IMR-90 (cell line): ENCODE measurements at regions not wholly inside any gene's neighbourhood (a gene's known extent, or its start where the extent isn't known, plus 50 kb on each side); places are given as distances from the start of the nearest gene placed in this dataset.

Experiments
- ATAC-seq: fragments of 200-7000 bp; cut with Tn5 transposase; 2 replicates; pipeline ENCODE4 v1.9.1; 2020; ENCODE audit warnings: low read depth, mild to moderate bottlenecking, moderate library complexity
- BruUV-seq: library from RNA; stranded (reverse); fragments of 400-500 nt; replicated peaks from 2 replicates; lab custom pipeline; 2021; lab: Mats Ljungman, UMichigan
- CTCF ChIA-PET: fragments of 300-600 bp; formaldehyde crosslinking; extraction: SDS; loops from one replicate; lab custom pipeline; 2021; ENCODE audit warnings: antibody characterized with exemption; lab: Yijun Ruan, JAX
- POLR2A ChIA-PET: fragments of 300-600 bp; sonication (Branson Sonifier 250); formaldehyde crosslinking; loops from one replicate; lab custom pipeline; 2022; ENCODE audit warnings: antibody characterized with exemption; ENCODE audit not compliant: unreplicated experiment; lab: Charles Lee
- DNase-seq: peaks from one replicate; pipeline ENCODE4 v3.0.0; 2013
- H2AFZ ChIP-seq: replicated peaks from 2 replicates; pipeline ENCODE3; 2013; ENCODE audit warnings: low read length, mild to moderate bottlenecking; ENCODE audit not compliant: poor library complexity
- H2AK5ac ChIP-seq: 2 replicates; pipeline ENCODE4 v1.6.1; 2013; ENCODE audit warnings: low read depth, low read length, inconsistent platforms
- H2AK9ac ChIP-seq: replicated peaks from 2 replicates; pipeline ENCODE3; 2013; ENCODE audit warnings: mild to moderate bottlenecking, low read depth, low read length, moderate library complexity; ENCODE audit not compliant: poor library complexity
- H2BK120ac ChIP-seq: 2 replicates; pipeline ENCODE4 v1.6.1; 2013; ENCODE audit warnings: low read depth, low read length, inconsistent platforms
- H2BK15ac ChIP-seq: 3 replicates; pipeline ENCODE4 v1.6.1; 2013; ENCODE audit warnings: low read depth, low read length, inconsistent platforms
- H2BK20ac ChIP-seq: 2 replicates; pipeline ENCODE4 v1.6.1; 2013; ENCODE audit warnings: low read depth, mild to moderate bottlenecking, inconsistent platforms, low read length, moderate library complexity
- H2BK5ac ChIP-seq: 2 replicates; pipeline ENCODE4 v1.6.1; 2013; ENCODE audit warnings: mild to moderate bottlenecking, low read depth, low read length, inconsistent platforms; ENCODE audit not compliant: poor library complexity, severe bottlenecking
- H3K14ac ChIP-seq: replicated peaks from 2 replicates; pipeline ENCODE4 v1.6.1; 2013; ENCODE audit warnings: low read depth, low read length, inconsistent platforms
- H3K18ac ChIP-seq: 2 replicates; pipeline ENCODE4 v1.6.1; 2013; ENCODE audit warnings: low read depth, low read length, control low read depth
- H3K23ac ChIP-seq: 2 replicates; pipeline ENCODE4 v1.6.1; 2013; ENCODE audit warnings: low read depth, low read length, inconsistent platforms
- H3K27ac ChIP-seq: 2 replicates; pipeline ENCODE4 v1.5.1; 2013; ENCODE audit warnings: mild to moderate bottlenecking, control low read depth, low read length; ENCODE audit not compliant: insufficient read depth
- H3K27me3 ChIP-seq: 2 replicates; pipeline ENCODE4 v1.6.1; 2013; ENCODE audit warnings: low read length; ENCODE audit not compliant: control insufficient read depth, insufficient read depth
- H3K36me3 ChIP-seq: 2 replicates; pipeline ENCODE4 v1.6.1; 2013; ENCODE audit warnings: low read length, mixed read lengths; ENCODE audit not compliant: control insufficient read depth, insufficient read depth
- H3K4ac ChIP-seq: 2 replicates; pipeline ENCODE4 v1.6.1; 2013; ENCODE audit warnings: low read depth, low read length, inconsistent platforms
- H3K4me1 ChIP-seq: 2 replicates; pipeline ENCODE4 v1.6.1; 2013; ENCODE audit warnings: low read length, mixed read lengths; ENCODE audit not compliant: control insufficient read depth, insufficient read depth
- H3K4me2 ChIP-seq: 2 replicates; pipeline ENCODE4 v1.6.1; 2013; ENCODE audit warnings: low read depth, mild to moderate bottlenecking, control low read depth, low read length, moderate library complexity
- H3K4me3 ChIP-seq: 2 replicates; pipeline ENCODE4 v1.5.1; 2013; ENCODE audit warnings: low read depth, mild to moderate bottlenecking, control low read depth, low read length, moderate library complexity; ENCODE audit not compliant: insufficient read depth
- H3K56ac ChIP-seq: 2 replicates; pipeline ENCODE4 v1.6.1; 2013; ENCODE audit warnings: low read length, inconsistent platforms; ENCODE audit not compliant: insufficient read depth; ENCODE audit errors: extremely low read depth
- H3K79me1 ChIP-seq, 2 experiments: 2 replicates each; pipeline ENCODE4 v1.6.1; 2013; ENCODE audit warnings: low read length in 2 of 2, inconsistent platforms in 1 of 2, low read depth in 1 of 2
- H3K9ac ChIP-seq: 2 replicates; pipeline ENCODE4 v1.6.1; 2013; ENCODE audit warnings: low read depth, low read length, control low read depth
- H3K9me1 ChIP-seq: 2 replicates; pipeline ENCODE4 v1.6.1; 2013; ENCODE audit warnings: low read length, inconsistent platforms; ENCODE audit not compliant: insufficient read depth
- H3K9me3 ChIP-seq: 2 replicates; pipeline ENCODE4 v1.6.1; 2013; ENCODE audit warnings: low read length; ENCODE audit not compliant: control insufficient read depth, insufficient read depth
- H4K20me1 ChIP-seq: 2 replicates; pipeline ENCODE4 v1.6.1; 2013; ENCODE audit warnings: low read length, inconsistent platforms; ENCODE audit not compliant: insufficient read depth
- H4K5ac ChIP-seq: 2 replicates; pipeline ENCODE4 v1.6.1; 2013; ENCODE audit warnings: mild to moderate bottlenecking, low read depth, low read length, control low read depth
- H4K8ac ChIP-seq, 2 experiments: 2 replicates each; pipeline ENCODE4 v1.6.1; 2013; ENCODE audit warnings: low read depth in 2 of 2, low read length in 2 of 2, control low read depth in 1 of 2, inconsistent platforms in 1 of 2
- H4K91ac ChIP-seq: 2 replicates; pipeline ENCODE4 v1.6.1; 2013; ENCODE audit warnings: low read depth, low read length, inconsistent platforms; ENCODE audit not compliant: insufficient read depth
- WGBS, 2 experiments: methylation state at CpG; one replicate each; pipeline versions ENCODE4 v1.1.5 to v1.1.7; 2013; ENCODE audit warnings: missing lambda C conversion rate in 2 of 2; ENCODE audit not compliant: insufficient read length in 1 of 2; ENCODE audit errors: extremely low coverage in 2 of 2; 5-methylcytosine and 5-hydroxymethylcytosine counted together
- dilution Hi-C: fragments of 300-500 bp; cut with HindIII; formaldehyde crosslinking; loops from one replicate; pipeline ENCODE4 v1.14.3; 2018; ENCODE audit warnings: low sequenced_read_pairs; ENCODE audit not compliant: unreplicated experiment
- in situ Hi-C: fragments of 300-500 bp; cut with MboI; formaldehyde crosslinking; loops from 3 replicates; pipeline ENCODE4 v1.14.3; 2019; ENCODE audit warnings: low sequenced_read_pairs, inconsistent platforms, mixed read lengths
- intact Hi-C: fragments of 100-400 bp; cut with micrococcal nuclease; formaldehyde crosslinking; loops from 2 replicates; pipeline ENCODE4 v1.10.0; 2022
- TF ChIP-seq, protein P1 (sequence below): fragments of 150-350 bp; IDR thresholded peaks from 2 replicates; pipeline ENCODE4 v1.6.1; 2016; ENCODE audit warnings: low read depth, mild to moderate bottlenecking, low read length, moderate library complexity, borderline replicate concordance

- Histone ChIP-seq H3K18ac (no peak overlapping the region), H3K14ac (no peak overlapping the region), H2BK120ac (no peak overlapping the region), H3K79me1 (no peaks in the 10 kb centered on the region), H4K91ac (no peak overlapping the region), H3K4me3 (no peak overlapping the region), H4K5ac (no peak overlapping the region), H3K9ac (no peak overlapping the region), H3K27ac (no peak overlapping the region), H3K4me2 (no peak overlapping the region), H3K4me1 (peaks cover 2% of the 10 kb centered on the region; the same call in 1 of the 2 replicates), H3K9me1 (no peaks in the 10 kb centered on the region; the same call in 1 of the 2 replicates), H3K9me3 (no peaks in the 10 kb centered on the region), H2AK9ac (no peak overlapping the region), H3K4ac (no peak overlapping the region), H3K56ac (no peak overlapping the region), H3K23ac (no peak overlapping the region), H2BK15ac (no peak overlapping the region), H2AFZ (no peak overlapping the region), H2BK5ac (no peak overlapping the region), H4K8ac (no peak overlapping the region), H2BK20ac (no peak overlapping the region; the same call in 1 of the 2 replicates), H3K36me3 (no peaks in the 10 kb centered on the region), H2AK5ac (no peak overlapping the region), H4K20me1 (no peaks in the 10 kb centered on the region), H3K27me3 (no peaks in the 10 kb centered on the region)
- ChIA-PET POLR2A (no interaction called here), CTCF (no interaction called here)
- TF ChIP-seq, protein P1, sequence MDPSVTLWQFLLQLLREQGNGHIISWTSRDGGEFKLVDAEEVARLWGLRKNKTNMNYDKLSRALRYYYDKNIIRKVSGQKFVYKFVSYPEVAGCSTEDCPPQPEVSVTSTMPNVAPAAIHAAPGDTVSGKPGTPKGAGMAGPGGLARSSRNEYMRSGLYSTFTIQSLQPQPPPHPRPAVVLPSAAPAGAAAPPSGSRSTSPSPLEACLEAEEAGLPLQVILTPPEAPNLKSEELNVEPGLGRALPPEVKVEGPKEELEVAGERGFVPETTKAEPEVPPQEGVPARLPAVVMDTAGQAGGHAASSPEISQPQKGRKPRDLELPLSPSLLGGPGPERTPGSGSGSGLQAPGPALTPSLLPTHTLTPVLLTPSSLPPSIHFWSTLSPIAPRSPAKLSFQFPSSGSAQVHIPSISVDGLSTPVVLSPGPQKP: no peak
- in situ Hi-C loops (no loop called here), intact Hi-C loops (loop anchor here (5.0 kb wide), 1 partner anchor 276 kb away; no protein-coding TSS in a partner anchor), dilution Hi-C loops (no loop called here)
- no TSS peak for BruUV-seq
- DNase-seq (no peak), ATAC-seq (no peak)
- no CpG with 5 or more reads among the region's 1 CpG for WGBS, 2 experiments
Observed at GRCh38 chr2:225841314-225841713, 441.8 kb downstream of the NYAP2 start.
